Endothelial cell of umbilical vein (primary cell): ENCODE measurements at regions not wholly inside any gene's neighbourhood (a gene's known extent, or its start where the extent isn't known, plus 50 kb on each side); places are given as distances from the start of the nearest gene placed in this dataset.

ENCODE experiments used
- BruUV-seq: library from RNA; stranded (reverse); fragments of 400-500 nt; replicated peaks from 2 replicates; lab custom pipeline; 2021; lab: Mats Ljungman, UMichigan
- CTCF ChIA-PET: fragments of 300-600, 350-600 bp; sonication (Branson Sonifier 250); formaldehyde crosslinking; loops from one replicate; lab custom pipeline; 2021; ENCODE audit warnings: antibody characterized with exemption, inconsistent platforms; lab: Charles Lee
- POLR2A ChIA-PET: fragments of 300-600, 350-600 bp; sonication (Branson Sonifier 250); formaldehyde crosslinking; loops from one replicate; lab custom pipeline; 2021; ENCODE audit warnings: antibody characterized with exemption, inconsistent platforms; lab: Charles Lee
- DNase-seq: peaks from one replicate; pipeline ENCODE4 v3.0.0-alpha.2; 2011; ENCODE audit warnings: low read depth, low spot score
- FAIRE-seq: peaks from 2 replicates; lab custom pipeline; 2011; peaks lifted over from hg19 to GRCh38; lab: Jason Lieb, UNC
- H2AFZ ChIP-seq: 2 replicates; pipeline ENCODE4 v1.6.0; 2012; ENCODE audit warnings: low read depth, low read length, control low read depth, inconsistent platforms
- H3K27ac ChIP-seq: 2 replicates; pipeline ENCODE4 v1.5.1; 2011; ENCODE audit warnings: low read depth, mild to moderate bottlenecking, control low read depth, low read length, moderate library complexity; ENCODE audit not compliant: insufficient read depth
- H3K27me3 ChIP-seq, 2 experiments: 2 replicates each; pipeline versions ENCODE4 v1.6.0 to v1.6.1; 2011; ENCODE audit warnings: low read length in 2 of 2, mixed read lengths in 1 of 2; ENCODE audit not compliant: control insufficient read depth in 2 of 2, insufficient read depth in 2 of 2
- H3K36me3 ChIP-seq, 2 experiments: 2 replicates in 1 of 2; 3 replicates in 1 of 2; pipeline ENCODE4 v1.5.1; 2011; ENCODE audit warnings: low read length in 2 of 2, mild to moderate bottlenecking in 1 of 2, moderate library complexity in 1 of 2; ENCODE audit not compliant: control insufficient read depth in 2 of 2, insufficient read depth in 2 of 2; ENCODE audit errors: extremely low read depth in 1 of 2
- H3K4me1 ChIP-seq: 3 replicates; pipeline ENCODE4 v1.5.1; 2011; ENCODE audit warnings: mild to moderate bottlenecking, low read length; ENCODE audit not compliant: control insufficient read depth, insufficient read depth; ENCODE audit errors: extremely low read depth
- H3K4me2 ChIP-seq: 2 replicates; pipeline ENCODE4 v1.6.1; 2011; ENCODE audit warnings: low read length, control low read depth, mixed read lengths; ENCODE audit not compliant: insufficient read depth
- H3K4me3 ChIP-seq, 3 experiments: fragments of 200-600 bp in 1 of 3; sonication (generic), shearing (Covaris generic) in 1 of 3; replicated peaks in 1 of 3; 2 replicates each; pipeline ENCODE4 v1.5.1; 2011 to 2016; ENCODE audit warnings: control low read depth in 3 of 3, low read length in 3 of 3, mild to moderate bottlenecking in 2 of 3, inconsistent platforms in 1 of 3, low read depth in 1 of 3, moderate library complexity in 1 of 3; ENCODE audit not compliant: insufficient read depth in 1 of 3
- H3K79me2 ChIP-seq: 2 replicates; pipeline ENCODE4 v1.6.0; 2012; ENCODE audit warnings: low read length, inconsistent platforms; ENCODE audit not compliant: control insufficient read depth, insufficient read depth
- H3K9ac ChIP-seq: replicated peaks from 2 replicates; pipeline ENCODE3; 2011; ENCODE audit warnings: low read length, control low read depth; ENCODE audit not compliant: insufficient read depth; ENCODE audit errors: extremely low read depth
- H3K9me1 ChIP-seq: replicated peaks from 3 replicates; pipeline ENCODE4 v1.6.0; 2011; ENCODE audit warnings: mild to moderate bottlenecking, low read length; ENCODE audit not compliant: control insufficient read depth, insufficient read depth; ENCODE audit errors: extremely low read depth
- H3K9me3 ChIP-seq: replicated peaks from 2 replicates; pipeline ENCODE4 v1.5.1; 2012; ENCODE audit warnings: low read length, inconsistent platforms; ENCODE audit not compliant: control insufficient read depth, insufficient read depth
- H4K20me1 ChIP-seq: replicated peaks from 2 replicates; pipeline ENCODE3; 2011; ENCODE audit warnings: mild to moderate bottlenecking, low read length; ENCODE audit not compliant: control insufficient read depth, insufficient read depth; ENCODE audit errors: extremely low read depth
- EZH2 ChIP-seq: IDR thresholded peaks from 2 replicates; pipeline ENCODE4 v1.6.1; 2012; ENCODE audit warnings: borderline replicate concordance, low read depth, mild to moderate bottlenecking, moderate library complexity, low read length, inconsistent platforms; ENCODE audit not compliant: severe bottlenecking
- FOS ChIP-seq: IDR thresholded peaks from 2 replicates; pipeline ENCODE4 v1.6.1; 2011; ENCODE audit warnings: mild to moderate bottlenecking, low read length, moderate library complexity, borderline replicate concordance; ENCODE audit not compliant: insufficient read depth
- GATA2 ChIP-seq: IDR thresholded peaks from 2 replicates; pipeline ENCODE4 v1.7.0; 2011; ENCODE audit warnings: low read depth, mild to moderate bottlenecking, moderate library complexity, mixed read lengths, low read length; ENCODE audit not compliant: insufficient read length, insufficient read depth
- JUN ChIP-seq: IDR thresholded peaks from 2 replicates; pipeline ENCODE4 v1.6.1; 2011; ENCODE audit warnings: borderline replicate concordance, low read depth; ENCODE audit not compliant: insufficient read length, insufficient read depth
- MAX ChIP-seq: IDR thresholded peaks from 2 replicates; pipeline ENCODE4 v1.6.1; 2011; ENCODE audit not compliant: insufficient read depth, insufficient read length
- MYC ChIP-seq: IDR thresholded peaks from one replicate; pipeline ENCODE4 v1.6.1; 2011; ENCODE audit warnings: mild to moderate bottlenecking, low read depth, low read length
- POLR2A ChIP-seq: IDR thresholded peaks from 2 replicates; pipeline ENCODE4 v1.6.1; 2012; ENCODE audit warnings: low read depth, mild to moderate bottlenecking, control low read depth, low read length
- POLR2AphosphoS5 ChIP-seq: IDR thresholded peaks from 2 replicates; pipeline ENCODE4 v1.6.1; 2012; ENCODE audit warnings: low read depth, mild to moderate bottlenecking, control low read depth, low read length, moderate library complexity; ENCODE audit not compliant: insufficient read depth
- dilution Hi-C: fragments of 300-500 bp; cut with MboI; formaldehyde crosslinking; loops from one replicate; pipeline ENCODE4 v1.15.0; 2019; ENCODE audit warnings: low sequenced_read_pairs; ENCODE audit not compliant: extremely low pct_ligation_motif_present
- intact Hi-C: fragments of 100-400 bp; cut with micrococcal nuclease; formaldehyde crosslinking; loops from one replicate; pipeline ENCODE4 v1.10.0; 2022
- TF ChIP-seq, protein P1 (sequence below), 2 donors: IDR thresholded peaks; 1 replicate in 1 of 2; 2 replicates in 1 of 2; pipeline ENCODE4 v1.5.1; 2011; ENCODE audit warnings: low read length in 2 of 2, mild to moderate bottlenecking in 2 of 2, moderate library complexity in 2 of 2, control low read depth in 1 of 2, inconsistent platforms in 1 of 2, low read depth in 1 of 2; ENCODE audit not compliant: insufficient read depth in 1 of 2; ENCODE audit errors: extremely low read depth in 1 of 2

DNA sequence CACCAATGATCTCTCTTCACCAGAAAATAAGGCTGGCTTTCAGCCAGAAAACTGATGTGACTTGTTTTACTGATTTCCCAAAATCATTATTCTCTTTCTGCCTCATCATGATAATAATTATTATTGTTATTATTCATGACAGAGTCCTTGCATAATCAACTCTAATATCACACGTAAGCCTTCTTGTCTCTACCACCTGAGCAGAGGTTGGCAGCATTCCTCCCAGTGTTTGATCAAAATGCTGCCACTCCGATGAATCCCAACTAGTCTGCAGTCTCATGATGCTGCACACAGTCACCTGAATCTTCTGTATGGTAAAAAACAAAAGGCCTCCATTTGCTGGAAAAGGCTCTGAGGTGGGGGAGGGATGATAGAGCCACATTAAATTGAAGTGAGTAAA is 105.7 kb upstream of the PLEKHG7 start:
- Histone ChIP-seq H3K9me1 (no peaks in the 10 kb centered on the region), H3K36me3 (no peaks in the 10 kb centered on the region), H3K4me1 (peaks cover 12% of the 10 kb centered on the region), H2AFZ (no peak overlapping the region), H3K4me3 (no peak overlapping the region), H3K4me2 (no peak overlapping the region), H3K79me2 (no peaks in the 10 kb centered on the region), H3K27ac (no peak overlapping the region), H3K9ac (no peak overlapping the region), H3K9me3 (no peaks in the 10 kb centered on the region), H4K20me1 (no peaks in the 10 kb centered on the region), H3K27me3 (no peaks in the 10 kb centered on the region)
- DNase-seq (no peak), FAIRE-seq (no peak)
- ChIA-PET CTCF (no interaction called here), POLR2A (no interaction called here)
- BruUV-seq, result no TSS peak
- TF ChIP-seq GATA2 (no peak), MYC (no peak), POLR2A (no peak), JUN (no peak), EZH2 (no peak), FOS (no peak), MAX (no peak), POLR2AphosphoS5 (no peak)
- TF ChIP-seq, protein P1, sequence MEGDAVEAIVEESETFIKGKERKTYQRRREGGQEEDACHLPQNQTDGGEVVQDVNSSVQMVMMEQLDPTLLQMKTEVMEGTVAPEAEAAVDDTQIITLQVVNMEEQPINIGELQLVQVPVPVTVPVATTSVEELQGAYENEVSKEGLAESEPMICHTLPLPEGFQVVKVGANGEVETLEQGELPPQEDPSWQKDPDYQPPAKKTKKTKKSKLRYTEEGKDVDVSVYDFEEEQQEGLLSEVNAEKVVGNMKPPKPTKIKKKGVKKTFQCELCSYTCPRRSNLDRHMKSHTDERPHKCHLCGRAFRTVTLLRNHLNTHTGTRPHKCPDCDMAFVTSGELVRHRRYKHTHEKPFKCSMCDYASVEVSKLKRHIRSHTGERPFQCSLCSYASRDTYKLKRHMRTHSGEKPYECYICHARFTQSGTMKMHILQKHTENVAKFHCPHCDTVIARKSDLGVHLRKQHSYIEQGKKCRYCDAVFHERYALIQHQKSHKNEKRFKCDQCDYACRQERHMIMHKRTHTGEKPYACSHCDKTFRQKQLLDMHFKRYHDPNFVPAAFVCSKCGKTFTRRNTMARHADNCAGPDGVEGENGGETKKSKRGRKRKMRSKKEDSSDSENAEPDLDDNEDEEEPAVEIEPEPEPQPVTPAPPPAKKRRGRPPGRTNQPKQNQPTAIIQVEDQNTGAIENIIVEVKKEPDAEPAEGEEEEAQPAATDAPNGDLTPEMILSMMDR (IDR thresholded peaks at IDR 0.05; ENCODE audit: extremely low read depth in 1 of 2, insufficient read depth in 1 of 2, low read depth in 1 of 2, low read length in 2 of 2), result no peak
- intact Hi-C loops, result no loop called here
- dilution Hi-C loops, result no loop called here
